ENCODE measurements at regions not wholly inside any gene's neighbourhood (a gene's known extent, or its start where the extent isn't known, plus 50 kb on each side); places are given as distances from the start of the nearest gene placed in this dataset.

DNA sequence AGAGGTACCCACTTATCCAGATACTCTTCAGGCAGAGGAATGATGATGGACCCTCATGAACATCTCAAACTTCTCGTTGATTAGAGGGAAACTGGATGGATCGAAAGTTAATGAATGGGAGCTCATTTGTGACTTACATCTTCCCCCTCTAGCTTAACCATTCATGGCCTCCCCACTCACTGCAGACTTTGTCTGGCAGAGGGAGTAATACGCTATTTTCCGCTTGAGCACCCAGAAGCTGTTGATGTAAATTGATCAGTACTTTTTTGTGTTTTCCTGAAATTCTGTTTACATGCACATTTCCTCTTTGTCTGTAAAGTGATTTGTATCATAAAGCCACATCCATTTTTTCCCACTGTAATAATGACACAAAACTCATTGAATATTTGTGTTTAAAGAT lies 239.1 kb upstream of the RBFOX1 start:
- Histone ChIP-seq H3K4me1 (ENCODE audit: control insufficient read depth in 1 of 2, insufficient read depth in 1 of 2, low read depth in 1 of 2, low read length in 1 of 2) (no peaks in the 10 kb centered on the region), H3K36me3 (no peaks in the 10 kb centered on the region), H3K9me3 (no peaks in the 10 kb centered on the region), H3K27me3 (peaks cover 25% of the 10 kb centered on the region), H3K4me3 (ENCODE audit: low read depth in 1 of 2, low read length in 1 of 2) (no peak overlapping the region), H3K27ac (no peak overlapping the region)
- TF ChIP-seq, protein P1, sequence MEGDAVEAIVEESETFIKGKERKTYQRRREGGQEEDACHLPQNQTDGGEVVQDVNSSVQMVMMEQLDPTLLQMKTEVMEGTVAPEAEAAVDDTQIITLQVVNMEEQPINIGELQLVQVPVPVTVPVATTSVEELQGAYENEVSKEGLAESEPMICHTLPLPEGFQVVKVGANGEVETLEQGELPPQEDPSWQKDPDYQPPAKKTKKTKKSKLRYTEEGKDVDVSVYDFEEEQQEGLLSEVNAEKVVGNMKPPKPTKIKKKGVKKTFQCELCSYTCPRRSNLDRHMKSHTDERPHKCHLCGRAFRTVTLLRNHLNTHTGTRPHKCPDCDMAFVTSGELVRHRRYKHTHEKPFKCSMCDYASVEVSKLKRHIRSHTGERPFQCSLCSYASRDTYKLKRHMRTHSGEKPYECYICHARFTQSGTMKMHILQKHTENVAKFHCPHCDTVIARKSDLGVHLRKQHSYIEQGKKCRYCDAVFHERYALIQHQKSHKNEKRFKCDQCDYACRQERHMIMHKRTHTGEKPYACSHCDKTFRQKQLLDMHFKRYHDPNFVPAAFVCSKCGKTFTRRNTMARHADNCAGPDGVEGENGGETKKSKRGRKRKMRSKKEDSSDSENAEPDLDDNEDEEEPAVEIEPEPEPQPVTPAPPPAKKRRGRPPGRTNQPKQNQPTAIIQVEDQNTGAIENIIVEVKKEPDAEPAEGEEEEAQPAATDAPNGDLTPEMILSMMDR (IDR thresholded peaks at IDR 0.05), result no peak

- H3K27me3 ChIP-seq, result peaks cover 46% of the 10 kb centered on the region
- H3K36me3 ChIP-seq, result no peaks in the 10 kb centered on the region
- TF ChIP-seq, protein P1 (IDR thresholded peaks at IDR 0.05), result no peak
- no peaks in the 10 kb centered on the region for H3K9me3 ChIP-seq
- no peak overlapping the region for H3K4me3 ChIP-seq (ENCODE audit: low read depth in 1 of 2, low read length in 1 of 2)
- H3K4me1 ChIP-seq (ENCODE audit: control insufficient read depth in 1 of 2, insufficient read depth in 1 of 2, low read depth in 1 of 2, low read length in 1 of 2), result no peaks in the 10 kb centered on the region
- no peak overlapping the region for H3K27ac ChIP-seq
These were observed 242.0 kb upstream of the RBFOX1 start for GRCh38 chr16:7090628-7091115.

DNA sequence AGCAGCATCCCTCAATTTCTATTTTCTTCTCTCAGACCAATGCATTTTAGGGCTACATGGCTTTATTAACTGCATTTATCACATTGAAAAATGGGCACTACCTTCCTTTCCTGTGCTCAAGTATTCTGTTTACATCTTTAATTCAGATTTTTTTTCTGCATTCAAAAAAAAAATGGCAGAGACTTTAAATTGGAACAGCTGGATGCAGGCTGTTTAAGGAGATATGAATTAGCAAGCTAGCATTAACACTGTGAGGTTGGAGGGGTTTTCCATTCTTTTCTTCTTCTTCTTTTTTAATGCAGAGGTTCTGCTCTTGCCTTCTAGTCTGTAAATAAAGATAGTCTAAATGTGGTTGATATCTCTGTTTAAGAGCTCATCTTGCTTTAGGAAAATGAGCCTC lies 242.9 kb upstream of the RBFOX1 start:
- TF ChIP-seq, protein P1 (IDR thresholded peaks at IDR 0.05), result no peak
- Histone ChIP-seq H3K4me1 (ENCODE audit: control insufficient read depth in 1 of 2, insufficient read depth in 1 of 2, low read depth in 1 of 2, low read length in 1 of 2) (no peaks in the 10 kb centered on the region), H3K4me3 (ENCODE audit: low read depth in 1 of 2, low read length in 1 of 2) (no peak overlapping the region), H3K27me3 (peaks cover 46% of the 10 kb centered on the region), H3K27ac (no peak overlapping the region), H3K9me3 (no peaks in the 10 kb centered on the region), H3K36me3 (no peaks in the 10 kb centered on the region)

- Histone ChIP-seq H3K36me3 (no peaks in the 10 kb centered on the region), H3K4me3 (ENCODE audit: low read depth in 1 of 2, low read length in 1 of 2) (no peak overlapping the region), H3K27ac (no peak overlapping the region), H3K4me1 (ENCODE audit: control insufficient read depth in 1 of 2, insufficient read depth in 1 of 2, low read depth in 1 of 2, low read length in 1 of 2) (no peaks in the 10 kb centered on the region), H3K9me3 (no peaks in the 10 kb centered on the region), H3K27me3 (peaks cover 46% of the 10 kb centered on the region)
- TF ChIP-seq, protein P1 (IDR thresholded peaks at IDR 0.05), result no peak
These were observed 243.9 kb upstream of the RBFOX1 start for GRCh38 chr16:7088711-7089110.

DNA sequence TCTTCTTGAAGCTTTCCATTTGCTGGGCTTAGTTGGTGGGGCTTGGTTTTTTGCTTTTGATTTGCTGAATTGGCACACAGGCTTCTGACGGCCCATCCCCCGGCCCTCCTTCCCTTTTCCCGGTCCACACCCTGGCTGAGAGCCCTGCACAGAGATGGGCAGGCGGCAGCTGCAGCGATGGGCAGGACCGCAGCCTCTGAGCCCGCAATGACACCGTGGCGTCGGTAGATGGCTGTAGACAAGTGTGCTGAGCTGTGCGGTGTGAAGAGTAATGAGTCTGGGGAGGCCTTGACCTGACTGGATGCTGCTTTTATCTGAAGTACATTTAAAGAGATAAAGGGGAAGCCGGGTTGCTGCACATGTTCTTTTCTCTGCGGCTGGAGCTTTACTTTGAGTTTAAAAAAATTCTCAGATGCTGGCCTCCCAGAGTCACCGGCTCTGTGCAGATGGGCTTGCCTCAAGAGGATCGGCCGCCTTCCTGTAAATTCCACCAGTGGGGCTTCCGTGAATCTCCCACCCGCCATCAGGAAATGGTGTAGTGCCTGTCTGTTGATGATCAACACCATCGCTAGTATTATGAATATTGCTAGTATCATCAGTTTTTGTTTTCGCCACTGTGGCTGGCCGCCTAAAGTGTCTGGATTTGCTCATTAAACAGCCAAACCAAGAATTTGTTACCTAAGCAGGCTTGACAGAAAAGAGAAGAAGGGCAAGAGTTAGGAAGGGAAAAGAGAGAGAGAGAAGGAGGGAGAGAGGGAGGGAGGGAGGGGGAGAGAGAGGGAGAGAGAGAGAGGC lies 245.6 kb upstream of the RBFOX1 start:
- Histone ChIP-seq H3K4me1 (ENCODE audit: control insufficient read depth in 1 of 2, insufficient read depth in 1 of 2, low read depth in 1 of 2, low read length in 1 of 2) (no peaks in the 10 kb centered on the region), H3K4me3 (ENCODE audit: low read depth in 1 of 2, low read length in 1 of 2) (no peak overlapping the region), H3K36me3 (no peaks in the 10 kb centered on the region), H3K9me3 (no peaks in the 10 kb centered on the region), H3K27ac (no peak overlapping the region), H3K27me3 (peaks cover 46% of the 10 kb centered on the region)
- TF ChIP-seq, protein P1 (IDR thresholded peaks at IDR 0.05), result no peak

Measured in neutrophil (primary cell).